ENCODE measurements at regions not wholly inside any gene's neighbourhood (a gene's known extent, or its start where the extent isn't known, plus 50 kb on each side); places are given as distances from the start of the nearest gene placed in this dataset.
A peak's percentile ranks its signal among the peaks of the same experiment; 100 is the strongest.
"Not testable (repeated sequence)": the region's sequence is repeated elsewhere in the genome, so short reads cannot be mapped to it uniquely, and the experiment has no call there.

DNA sequence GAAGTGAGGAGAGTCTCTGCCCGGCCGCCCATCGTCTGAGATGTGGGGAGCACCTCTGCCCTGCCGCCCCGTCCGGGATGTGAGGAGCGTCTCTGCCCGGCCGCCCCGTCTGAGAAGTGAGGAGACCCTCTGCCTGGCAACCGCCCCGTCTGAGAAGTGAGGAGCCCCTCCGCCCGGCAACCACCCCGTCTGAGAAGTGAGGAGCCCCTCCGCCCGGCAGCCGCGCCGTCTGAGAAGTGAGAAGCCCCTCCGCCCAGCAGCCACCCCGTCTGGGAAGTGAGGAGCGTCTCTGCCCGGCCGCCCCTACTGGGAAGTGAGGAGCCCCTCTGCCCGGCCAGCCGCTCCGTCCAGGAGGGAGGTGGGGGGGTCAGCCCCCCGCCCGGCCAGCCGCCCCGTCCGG lies 55.2 kb upstream of the CFAP126 start:
- Mint-ChIP-seq H3K27me3 (ENCODE audit: low read depth) (peaks cover 11% of the 10 kb centered on the region), H3K4me1 (ENCODE audit: low read depth) (peaks cover 12% of the 10 kb centered on the region)
- not testable (repeated sequence) for H3K9me3 Mint-ChIP-seq; H3K27ac Mint-ChIP-seq; DNase-seq (ENCODE audit: low spot score); H3K4me3 Mint-ChIP-seq; H3K36me3 Mint-ChIP-seq (ENCODE audit: low read depth)

GRCh38 chr1:161421456-161421855 lies 53.8 kb upstream of the CFAP126 start:
- H3K4me3 Mint-ChIP-seq = peak overlapping the region; percentile 38

GRCh38 chr1:161420763-161421455 lies 53.2 kb upstream of the CFAP126 start:
- no peak for DNase-seq (ENCODE audit: low spot score)
- Mint-ChIP-seq H3K36me3 (ENCODE audit: low read depth) (no peaks in the 10 kb centered on the region), H3K4me3 (peak overlapping the region; percentile 38), H3K4me1 (ENCODE audit: low read depth) (peaks cover 3% of the 10 kb centered on the region), H3K27me3 (ENCODE audit: low read depth) (peaks cover 2% of the 10 kb centered on the region), H3K27ac (no peak overlapping the region), H3K9me3 (no peaks in the 10 kb centered on the region)

More at GRCh38 chr1:161421456-161421855, 53.8 kb upstream of the CFAP126 start:
- Mint-ChIP-seq H3K4me1 (ENCODE audit: low read depth) (peaks cover 3% of the 10 kb centered on the region), H3K27ac (no peak overlapping the region), H3K27me3 (ENCODE audit: low read depth) (peaks cover 2% of the 10 kb centered on the region), H3K36me3 (ENCODE audit: low read depth) (no peaks in the 10 kb centered on the region), H3K9me3 (no peaks in the 10 kb centered on the region)
- no peak for DNase-seq (ENCODE audit: low spot score)

- H3K36me3 Mint-ChIP-seq (ENCODE audit: low read depth); H3K4me3 Mint-ChIP-seq: not testable (repeated sequence)
Measured at GRCh38 chr1:161417536-161417935, 49.9 kb upstream of the CFAP126 start.

More at GRCh38 chr1:161417536-161417935, 49.9 kb upstream of the CFAP126 start:
- not testable (repeated sequence) for H3K4me1 Mint-ChIP-seq (ENCODE audit: low read depth); H3K9me3 Mint-ChIP-seq; DNase-seq (ENCODE audit: low spot score); H3K27me3 Mint-ChIP-seq (ENCODE audit: low read depth); H3K27ac Mint-ChIP-seq
